ENCODE measurements at regions not wholly inside any gene's neighbourhood (a gene's known extent, or its start where the extent isn't known, plus 50 kb on each side); places are given as distances from the start of the nearest gene placed in this dataset.
"Not testable (repeated sequence)": the region's sequence is repeated elsewhere in the genome, so short reads cannot be mapped to it uniquely, and the experiment has no call there.

- DNase-seq (ENCODE audit: low read depth), result no peak
Observed at GRCh38 chr6:170149681-170150589, 140.9 kb downstream of the DLL1 start.

GRCh38 chr6:170148709-170149470 lies 142.0 kb downstream of the DLL1 start:
- no peak for DNase-seq (ENCODE audit: low read depth)

- DNase-seq (ENCODE audit: low read depth), result no peak
Observed at GRCh38 chr6:170147832-170148708, 142.8 kb downstream of the DLL1 start.

GRCh38 chr6:170147056-170147787 lies 143.7 kb downstream of the DLL1 start:
- DNase-seq (ENCODE audit: low read depth), result peak; percentile 26

GRCh38 chr6:170146640-170147039 lies 144.2 kb downstream of the DLL1 start:
- DNase-seq (ENCODE audit: low read depth), result no peak

GRCh38 chr6:170146131-170146530 lies 144.7 kb downstream of the DLL1 start:
- not testable (repeated sequence) for DNase-seq (ENCODE audit: low read depth)

GRCh38 chr6:170145716-170146115 lies 145.2 kb downstream of the DLL1 start:
- DNase-seq (ENCODE audit: low read depth), result not testable (repeated sequence)

GRCh38 chr6:170145272-170145592 lies 145.6 kb downstream of the DLL1 start:
- DNase-seq (ENCODE audit: low read depth), result no peak

GRCh38 chr6:170144571-170145271 lies 146.2 kb downstream of the DLL1 start:
- DNase-seq (ENCODE audit: low read depth), result no peak

- DNase-seq (ENCODE audit: low read depth), result no peak
Observed at GRCh38 chr6:170143401-170144150, 147.3 kb downstream of the DLL1 start.

- no peak for DNase-seq (ENCODE audit: low read depth)
Observed at GRCh38 chr6:170142559-170142958, 148.3 kb downstream of the DLL1 start.

- not testable (repeated sequence) for DNase-seq (ENCODE audit: low read depth)
Observed at GRCh38 chr6:170141061-170141460, 149.8 kb downstream of the DLL1 start.

GRCh38 chr6:170140129-170140528 lies 150.7 kb downstream of the DLL1 start:
- DNase-seq (ENCODE audit: low read depth), result no peak

GRCh38 chr6:170139531-170139930 lies 151.3 kb downstream of the DLL1 start:
- DNase-seq (ENCODE audit: low read depth), result no peak

- not testable (repeated sequence) for DNase-seq (ENCODE audit: low read depth)
Observed at GRCh38 chr6:170139046-170139445, 151.8 kb downstream of the DLL1 start.

GRCh38 chr6:170137911-170138910 lies 152.7 kb downstream of the DLL1 start:
- no peak for DNase-seq (ENCODE audit: low read depth)

- no peak for DNase-seq (ENCODE audit: low read depth)
Observed at GRCh38 chr6:170137176-170137891, 153.5 kb downstream of the DLL1 start.

Data from M059J (cell line).